ENCODE measurements at regions not wholly inside any gene's neighbourhood (a gene's known extent, or its start where the extent isn't known, plus 50 kb on each side); places are given as distances from the start of the nearest gene placed in this dataset.

DNA sequence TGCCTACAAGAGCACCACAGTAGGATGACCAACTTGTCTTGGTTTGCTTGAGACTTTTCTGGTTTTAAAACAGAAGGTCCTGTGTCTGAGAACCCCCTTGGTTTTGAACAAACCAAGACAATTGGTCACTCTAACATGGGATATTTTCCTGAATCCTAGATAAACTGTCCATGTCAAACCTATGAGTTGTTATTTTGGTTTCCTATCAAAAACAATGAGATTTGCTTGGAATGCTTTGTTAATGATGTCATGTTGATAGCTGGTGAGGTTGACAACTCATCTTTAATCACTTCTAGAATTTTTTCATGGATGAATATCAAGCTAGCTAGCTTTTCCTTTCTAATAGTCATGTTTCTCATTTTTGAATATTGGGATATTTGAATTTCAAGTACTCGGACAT lies 518.3 kb upstream of the ARX start:
- Histone ChIP-seq H3K4me3 (no peak overlapping the region), H3K9ac (ENCODE audit: insufficient read length) (no peak overlapping the region), H3K27ac (no peak overlapping the region), H3K9me3 (ENCODE audit: low read depth, low read length) (no peaks in the 10 kb centered on the region), H3K36me3 (ENCODE audit: insufficient read depth, low read length) (no peaks in the 10 kb centered on the region)
- no peak for DNase-seq (ENCODE audit: low read depth, low spot score)
- TF ChIP-seq POLR2AphosphoS5 (IDR thresholded peaks at IDR 0.05; ENCODE audit: borderline replicate concordance, low read depth, low read length) (no peak), FOXP2 (optimal IDR thresholded peaks at IDR 0.05; ENCODE audit: control extremely low read depth, extremely low read length, insufficient read depth) (no peak), EZH2 (IDR thresholded peaks at IDR 0.05) (no peak)

DNA sequence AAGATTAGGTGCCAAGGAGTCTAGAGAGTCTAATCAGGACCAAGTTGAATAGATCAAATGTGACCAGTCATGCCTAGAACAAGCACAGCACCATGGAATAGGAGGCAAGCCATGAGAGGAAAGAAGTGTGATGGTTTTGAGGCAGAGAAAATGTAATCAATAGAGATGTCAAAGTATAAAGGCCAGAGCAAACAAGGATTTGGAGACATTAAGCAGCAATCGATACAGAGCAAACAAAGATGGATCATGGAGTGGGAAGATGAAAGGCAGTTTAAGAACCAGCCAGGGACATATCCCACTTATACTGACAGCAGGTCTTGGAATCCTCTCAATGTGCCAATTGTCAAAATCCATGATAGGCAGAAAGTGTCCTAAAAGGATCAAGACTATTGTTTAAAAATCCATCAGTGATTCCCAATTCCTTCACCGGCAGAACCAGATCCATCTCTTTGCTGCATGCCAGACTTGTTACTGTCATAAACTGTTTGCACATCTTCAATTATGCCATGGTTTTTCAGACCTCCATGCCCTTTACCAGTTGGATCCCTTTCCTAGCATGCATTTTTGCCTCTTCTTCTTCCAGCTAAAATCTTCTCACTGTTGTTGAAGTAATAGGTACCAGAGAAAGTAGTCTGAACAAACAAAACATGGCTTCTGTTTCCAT lies 520.7 kb upstream of the ARX start:
- no peaks in the 10 kb centered on the region for H3K36me3 ChIP-seq (ENCODE audit: insufficient read depth, low read length)
- DNase-seq (ENCODE audit: low read depth, low spot score): no peak
- no peak for TF ChIP-seq EZH2 (IDR thresholded peaks at IDR 0.05)
- no peak overlapping the region for H3K9ac ChIP-seq (ENCODE audit: insufficient read length)
- H3K4me3 ChIP-seq: no peak overlapping the region
- H3K9me3 ChIP-seq (ENCODE audit: low read depth, low read length): no peaks in the 10 kb centered on the region
- H3K27ac ChIP-seq: no peak overlapping the region

DNA sequence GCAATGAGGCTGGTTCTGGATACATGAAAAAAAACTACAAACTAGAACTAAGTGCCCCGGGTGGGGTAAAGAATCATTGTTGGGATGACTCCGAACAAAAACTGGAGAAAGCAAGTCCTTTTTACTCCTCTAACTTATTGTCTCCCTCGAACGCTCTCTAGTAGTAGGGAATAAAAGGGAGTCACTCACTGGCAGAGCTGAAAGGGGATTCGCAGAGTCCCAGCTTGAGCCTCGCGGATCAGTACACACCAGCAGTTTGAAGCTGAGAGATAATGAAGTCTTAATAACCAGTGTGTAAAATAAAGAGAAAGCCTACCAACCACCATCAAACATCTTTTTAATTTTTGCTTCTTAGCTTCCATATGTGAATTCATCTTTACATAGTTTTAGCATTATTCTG lies 521.9 kb upstream of the ARX start:
- Histone ChIP-seq H3K9ac (ENCODE audit: insufficient read length) (no peak overlapping the region), H3K9me3 (ENCODE audit: low read depth, low read length) (no peaks in the 10 kb centered on the region), H3K36me3 (ENCODE audit: insufficient read depth, low read length) (no peaks in the 10 kb centered on the region), H3K27ac (no peak overlapping the region), H3K4me3 (no peak overlapping the region)
- no peak for DNase-seq (ENCODE audit: low read depth, low spot score)
- TF ChIP-seq EZH2 (IDR thresholded peaks at IDR 0.05) (no peak), POLR2AphosphoS5 (IDR thresholded peaks at IDR 0.05; ENCODE audit: borderline replicate concordance, low read depth, low read length) (no peak), FOXP2 (optimal IDR thresholded peaks at IDR 0.05; ENCODE audit: control extremely low read depth, extremely low read length, insufficient read depth) (no peak)

DNA sequence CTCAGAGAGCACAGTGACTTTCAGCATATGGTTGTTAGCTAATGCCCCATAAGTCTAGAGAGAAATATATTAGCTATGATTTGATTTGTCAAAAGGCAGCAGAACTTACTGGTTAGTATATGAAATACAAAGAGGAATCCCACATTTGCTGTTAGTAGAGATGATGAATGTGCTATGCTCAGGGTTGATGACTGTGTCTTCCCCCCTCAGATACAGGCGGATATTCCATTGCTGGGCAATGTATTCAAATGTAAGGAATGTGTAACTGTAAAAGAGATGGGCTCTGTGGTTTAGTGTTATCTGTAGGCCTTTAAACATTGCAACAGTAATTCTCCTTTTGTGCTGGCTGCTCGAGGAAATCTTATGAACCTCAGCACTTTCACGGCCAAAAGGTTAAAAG lies 528.9 kb upstream of the ARX start:
- Histone ChIP-seq H3K9ac (ENCODE audit: insufficient read length) (no peak overlapping the region), H3K36me3 (ENCODE audit: insufficient read depth, low read length) (no peaks in the 10 kb centered on the region), H3K27ac (no peak overlapping the region), H3K4me3 (no peak overlapping the region), H3K9me3 (ENCODE audit: low read depth, low read length) (no peaks in the 10 kb centered on the region)
- no peak for DNase-seq (ENCODE audit: low read depth, low spot score)
- no peak for TF ChIP-seq EZH2 (IDR thresholded peaks at IDR 0.05)

DNA sequence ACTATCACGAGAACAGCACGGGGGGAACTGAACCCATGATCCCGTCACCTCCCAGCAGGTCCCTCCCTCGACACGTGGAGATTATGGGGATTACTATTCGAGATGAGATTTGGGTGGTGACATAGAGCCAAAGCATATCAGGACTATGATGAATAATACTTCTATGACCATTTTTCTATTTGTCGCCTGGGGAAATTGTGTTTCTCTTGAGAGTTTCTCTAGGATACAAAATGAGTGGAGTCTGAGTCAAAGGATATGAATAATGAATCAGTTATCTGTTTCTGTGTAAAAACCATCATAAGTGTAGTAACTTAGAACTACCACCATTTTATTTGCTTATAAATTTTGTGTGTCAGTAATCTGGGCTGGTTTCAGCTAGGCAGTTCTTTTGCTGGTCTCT lies 533.0 kb upstream of the ARX start:
- no peak overlapping the region for H3K27ac ChIP-seq
- H3K36me3 ChIP-seq (ENCODE audit: insufficient read depth, low read length): no peaks in the 10 kb centered on the region
- H3K9me3 ChIP-seq (ENCODE audit: low read depth, low read length): no peaks in the 10 kb centered on the region
- H3K4me3 ChIP-seq: no peak overlapping the region
- H3K9ac ChIP-seq (ENCODE audit: insufficient read length): no peak overlapping the region
- TF ChIP-seq POLR2AphosphoS5 (IDR thresholded peaks at IDR 0.05; ENCODE audit: borderline replicate concordance, low read depth, low read length) (no peak), EZH2 (IDR thresholded peaks at IDR 0.05) (no peak), FOXP2 (optimal IDR thresholded peaks at IDR 0.05; ENCODE audit: control extremely low read depth, extremely low read length, insufficient read depth) (no peak)
- DNase-seq (ENCODE audit: low read depth, low spot score): no peak

DNA sequence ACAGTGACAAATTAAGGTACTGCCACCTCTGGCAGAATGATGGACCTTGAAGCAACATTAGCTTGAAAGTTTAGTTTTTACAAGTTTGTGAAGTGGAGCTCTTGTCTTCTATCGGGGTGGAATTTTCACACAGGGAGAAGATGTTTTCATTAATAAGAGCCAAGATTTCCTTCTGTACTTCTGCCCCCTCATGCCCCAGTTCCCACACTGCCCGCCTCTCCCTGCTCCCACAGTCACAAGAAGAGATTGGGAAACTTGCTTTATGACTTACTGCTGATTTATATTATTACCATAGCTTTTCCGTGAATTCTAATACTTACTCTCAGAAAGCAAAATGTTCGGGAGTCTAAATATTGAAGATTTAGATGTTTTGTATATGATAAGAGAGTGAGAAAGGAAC lies 539.8 kb upstream of the ARX start:
- TF ChIP-seq POLR2AphosphoS5 (IDR thresholded peaks at IDR 0.05; ENCODE audit: borderline replicate concordance, low read depth, low read length) (no peak), FOXP2 (optimal IDR thresholded peaks at IDR 0.05; ENCODE audit: control extremely low read depth, extremely low read length, insufficient read depth) (no peak), EZH2 (IDR thresholded peaks at IDR 0.05) (no peak)
- Histone ChIP-seq H3K9me3 (ENCODE audit: low read depth, low read length) (no peaks in the 10 kb centered on the region), H3K27ac (no peak overlapping the region), H3K4me3 (no peak overlapping the region), H3K36me3 (ENCODE audit: insufficient read depth, low read length) (no peaks in the 10 kb centered on the region), H3K9ac (ENCODE audit: insufficient read length) (no peak overlapping the region)
- no peak for DNase-seq (ENCODE audit: low read depth, low spot score)

DNA sequence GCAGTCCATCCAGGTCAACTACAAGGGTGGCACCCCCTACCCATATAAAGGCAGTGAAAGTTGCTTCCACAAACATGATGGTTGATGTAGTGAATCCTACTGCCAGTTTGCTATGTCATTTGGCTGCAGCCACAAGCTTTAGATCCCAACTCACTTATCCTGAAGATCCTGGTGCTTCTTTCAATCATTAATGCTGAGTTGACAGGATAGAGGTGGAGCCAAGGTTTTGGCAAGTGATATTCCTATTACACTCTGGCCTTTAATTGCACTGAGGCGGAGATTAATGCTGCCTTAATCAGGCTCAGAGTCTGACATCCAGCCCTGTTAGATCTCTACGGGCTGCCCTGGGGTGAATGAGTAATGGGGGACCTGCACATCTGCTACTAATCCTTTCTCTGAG lies 542.4 kb upstream of the ARX start:
- DNase-seq (ENCODE audit: low read depth, low spot score): no peak
- no peak overlapping the region for H3K9ac ChIP-seq (ENCODE audit: insufficient read length)
- no peaks in the 10 kb centered on the region for H3K9me3 ChIP-seq (ENCODE audit: low read depth, low read length)
- H3K4me3 ChIP-seq: no peak overlapping the region
- TF ChIP-seq POLR2AphosphoS5 (IDR thresholded peaks at IDR 0.05; ENCODE audit: borderline replicate concordance, low read depth, low read length) (no peak), EZH2 (IDR thresholded peaks at IDR 0.05) (no peak), FOXP2 (optimal IDR thresholded peaks at IDR 0.05; ENCODE audit: control extremely low read depth, extremely low read length, insufficient read depth) (no peak)
- no peaks in the 10 kb centered on the region for H3K36me3 ChIP-seq (ENCODE audit: insufficient read depth, low read length)
- no peak overlapping the region for H3K27ac ChIP-seq

DNA sequence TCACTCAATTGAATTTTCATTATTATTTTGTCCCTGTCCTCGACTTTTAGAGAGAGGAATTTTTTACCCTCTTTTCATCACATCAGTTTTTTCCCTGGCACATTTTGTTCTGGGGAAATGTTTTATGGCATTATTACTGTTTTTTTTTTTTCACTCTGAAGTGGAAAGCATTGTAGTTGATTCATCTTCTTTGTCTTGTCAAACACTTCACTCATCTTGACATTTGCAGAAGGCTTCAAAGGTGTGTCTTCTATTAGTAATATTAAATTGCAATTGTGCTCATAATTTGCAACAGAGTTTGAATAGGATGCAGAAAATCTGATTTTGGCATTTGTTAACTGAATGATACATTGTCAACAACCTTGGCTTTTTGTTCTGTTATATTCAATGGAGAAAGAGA lies 545.4 kb upstream of the ARX start:
- Histone ChIP-seq H3K9me3 (ENCODE audit: low read depth, low read length) (no peaks in the 10 kb centered on the region), H3K4me3 (no peak overlapping the region), H3K36me3 (ENCODE audit: insufficient read depth, low read length) (no peaks in the 10 kb centered on the region), H3K9ac (ENCODE audit: insufficient read length) (no peak overlapping the region), H3K27ac (no peak overlapping the region)
- DNase-seq (ENCODE audit: low read depth, low spot score): no peak
- TF ChIP-seq EZH2 (IDR thresholded peaks at IDR 0.05) (no peak), FOXP2 (optimal IDR thresholded peaks at IDR 0.05; ENCODE audit: control extremely low read depth, extremely low read length, insufficient read depth) (no peak), POLR2AphosphoS5 (IDR thresholded peaks at IDR 0.05; ENCODE audit: borderline replicate concordance, low read depth, low read length) (no peak)

DNA sequence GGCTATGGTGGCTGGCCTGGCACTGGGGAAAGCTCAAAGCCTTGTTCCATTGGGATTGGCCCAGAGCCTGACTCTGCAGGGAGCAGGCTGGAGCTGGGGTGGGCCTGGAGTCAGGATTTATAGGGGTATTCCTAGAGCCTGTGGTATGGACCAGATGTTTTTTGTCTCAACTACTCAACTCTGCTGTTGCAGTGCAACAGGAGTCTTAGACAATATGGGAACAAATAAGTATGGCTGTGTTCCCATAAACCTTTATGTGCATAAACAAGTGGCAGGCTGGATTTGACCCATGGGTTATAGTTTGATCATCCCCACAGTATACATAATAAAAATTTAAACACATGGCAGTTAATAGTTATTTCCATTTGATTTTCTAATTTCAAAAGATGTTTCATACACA lies 557.9 kb upstream of the ARX start:
- H3K27ac ChIP-seq: no peak overlapping the region
- no peaks in the 10 kb centered on the region for H3K9me3 ChIP-seq (ENCODE audit: low read depth, low read length)
- no peak overlapping the region for H3K9ac ChIP-seq (ENCODE audit: insufficient read length)
- no peak overlapping the region for H3K4me3 ChIP-seq
- no peaks in the 10 kb centered on the region for H3K36me3 ChIP-seq (ENCODE audit: insufficient read depth, low read length)
- no peak for TF ChIP-seq POLR2AphosphoS5 (IDR thresholded peaks at IDR 0.05; ENCODE audit: borderline replicate concordance, low read depth, low read length)
- TF ChIP-seq FOXP2 (optimal IDR thresholded peaks at IDR 0.05; ENCODE audit: control extremely low read depth, extremely low read length, insufficient read depth): no peak
- TF ChIP-seq EZH2 (IDR thresholded peaks at IDR 0.05): no peak
- no peak for DNase-seq (ENCODE audit: low read depth, low spot score)
